CD14-positive monocyte (primary cell): ENCODE measurements at regions not wholly inside any gene's neighbourhood (a gene's known extent, or its start where the extent isn't known, plus 50 kb on each side); places are given as distances from the start of the nearest gene placed in this dataset.

Source experiments
- DNase-seq, 3 donors: peaks; one replicate each; pipeline ENCODE4 v3.0.0-alpha.2; 2011 to 2022
- H2AFZ ChIP-seq: 2 replicates; pipeline ENCODE4 v1.6.0; 2012; ENCODE audit warnings: mild to moderate bottlenecking, low read depth, low read length, inconsistent platforms; ENCODE audit not compliant: insufficient read depth, poor library complexity, severe bottlenecking
- H3K27ac ChIP-seq, 2 donors: 1 replicate in 1 of 2; 2 replicates in 1 of 2; pipeline ENCODE4 v1.5.1; 2012 to 2013; ENCODE audit warnings: low read length in 2 of 2, control low read depth in 1 of 2, inconsistent platforms in 1 of 2, low read depth in 1 of 2, mild to moderate bottlenecking in 1 of 2
- H3K27me3 ChIP-seq, 2 donors: one replicate each; pipeline versions ENCODE4 v1.6.0 to v1.6.1; 2011 to 2013; ENCODE audit warnings: low read length in 2 of 2; ENCODE audit not compliant: control insufficient read depth in 2 of 2, insufficient read depth in 2 of 2
- H3K36me3 ChIP-seq, 2 donors: replicated peaks in 1 of 2; 1 replicate in 1 of 2; 2 replicates in 1 of 2; pipeline versions ENCODE4 v1.5.1 to v1.6.1; 2012 to 2013; ENCODE audit warnings: low read length in 2 of 2, control low read depth in 1 of 2, inconsistent platforms in 1 of 2, mild to moderate bottlenecking in 1 of 2; ENCODE audit not compliant: insufficient read depth in 2 of 2, control insufficient read depth in 1 of 2
- H3K4me1 ChIP-seq, 2 donors: 1 replicate in 1 of 2; 2 replicates in 1 of 2; pipeline versions ENCODE4 v1.5.1 to v1.6.1; 2012 to 2013; ENCODE audit warnings: low read length in 2 of 2, control low read depth in 1 of 2, inconsistent platforms in 1 of 2, mild to moderate bottlenecking in 1 of 2, moderate library complexity in 1 of 2; ENCODE audit not compliant: insufficient read depth in 2 of 2, control insufficient read depth in 1 of 2
- H3K4me2 ChIP-seq: replicated peaks from 2 replicates; pipeline ENCODE3; 2012; ENCODE audit warnings: low read length, moderate library complexity, mild to moderate bottlenecking; ENCODE audit not compliant: poor library complexity, severe bottlenecking; ENCODE audit errors: extremely low read depth
- H3K4me3 ChIP-seq, 3 experiments: fragments of 200-600 bp in 1 of 3; sonication (generic) in 1 of 3; replicated peaks in 1 of 3; 1 replicate in 2 of 3; 2 replicates in 1 of 3; pipeline ENCODE4 v1.5.1; 2011 to 2013; ENCODE audit warnings: low read length in 3 of 3, mild to moderate bottlenecking in 3 of 3, control low read depth in 2 of 3, low read depth in 2 of 3, inconsistent platforms in 1 of 3, moderate library complexity in 1 of 3
- H3K79me2 ChIP-seq: 2 replicates; pipeline ENCODE4 v1.6.0; 2012; ENCODE audit warnings: mild to moderate bottlenecking, control low read depth, inconsistent platforms, low read length, moderate library complexity; ENCODE audit not compliant: insufficient read depth
- H3K9ac ChIP-seq: 2 replicates; pipeline ENCODE4 v1.6.0; 2017; ENCODE audit warnings: low read length, mild to moderate bottlenecking; ENCODE audit not compliant: insufficient read depth, poor library complexity, severe bottlenecking
- H3K9me3 ChIP-seq, 2 donors: replicated peaks in 1 of 2; 1 replicate in 1 of 2; 2 replicates in 1 of 2; pipeline versions ENCODE4 v1.5.1 to v1.6.1; 2012 to 2013; ENCODE audit warnings: low read length in 2 of 2, control low read depth in 1 of 2; ENCODE audit not compliant: control insufficient read depth in 1 of 2, insufficient read depth in 1 of 2
- H4K20me1 ChIP-seq: 2 replicates; pipeline ENCODE4 v1.6.0; 2012; ENCODE audit warnings: mild to moderate bottlenecking, low read length, control low read depth, moderate library complexity; ENCODE audit not compliant: insufficient read depth
- H3K27ac Mint-ChIP-seq, 7 donors: one replicate each; pipeline ENCODE4 v1.8.0; 2020; ENCODE audit warnings: mild to moderate bottlenecking in 7 of 7, mixed read lengths in 7 of 7, moderate library complexity in 6 of 7, inconsistent platforms in 2 of 7
- H3K27me3 Mint-ChIP-seq, 3 donors: one replicate each; pipeline ENCODE4 v1.8.0; 2021 to 2022; ENCODE audit warnings: low read depth in 3 of 3, mild to moderate bottlenecking in 3 of 3, mixed read lengths in 3 of 3, moderate library complexity in 3 of 3, inconsistent platforms in 1 of 3
- H3K36me3 Mint-ChIP-seq, 2 donors: one replicate each; pipeline ENCODE4 v1.8.0; 2020; ENCODE audit warnings: mixed read lengths in 2 of 2, inconsistent platforms in 1 of 2, mild to moderate bottlenecking in 1 of 2
- H3K4me1 Mint-ChIP-seq: one replicate; pipeline ENCODE4 v1.8.0; 2020; ENCODE audit warnings: mild to moderate bottlenecking, mixed read lengths
- H3K4me3 Mint-ChIP-seq, 2 donors: one replicate each; pipeline ENCODE4 v1.8.0; 2020; ENCODE audit warnings: mild to moderate bottlenecking in 2 of 2, mixed read lengths in 2 of 2, moderate library complexity in 1 of 2
- H3K9me3 Mint-ChIP-seq, 7 donors: one replicate each; pipeline ENCODE4 v1.8.0; 2020 to 2022; ENCODE audit warnings: mixed read lengths in 7 of 7, mild to moderate bottlenecking in 6 of 7, moderate library complexity in 6 of 7, inconsistent platforms in 2 of 7
- CTCF ChIP-seq: fragments of 200-600 bp; IDR thresholded peaks from one replicate; pipeline ENCODE4 v1.8.0; 2022; ENCODE audit warnings: antibody characterized with exemption, mild to moderate bottlenecking
- WGBS: methylation state at CpG from one replicate; pipeline ENCODE4 v1.1.5; 2013; ENCODE audit warnings: missing lambda C conversion rate; ENCODE audit not compliant: insufficient coverage; 5-methylcytosine and 5-hydroxymethylcytosine counted together
- intact Hi-C, 2 donors: fragments of 100-400 bp; cut with micrococcal nuclease; formaldehyde crosslinking; loops; one replicate each; pipeline versions ENCODE4 v1.15.0 to v1.15.1; 2023

GRCh38 chr13:50682966-50683365 lies 160.5 kb downstream of the DLEU7 start:
- peaks cover 0 to 2% of the 10 kb centered on the region in 2 donors for H3K27me3 ChIP-seq
- peaks cover 4 to 6% (median 5%) of the 10 kb centered on the region in 3 donors for H3K27me3 Mint-ChIP-seq
- H3K27ac ChIP-seq: no peak overlapping the region
- no peak overlapping the region for H3K4me3 ChIP-seq
- WGBS: 80% methylated on average over 1 of the region's 2 CpGs
- no peak overlapping the region for H3K27ac Mint-ChIP-seq
- TF ChIP-seq CTCF: no peak
- no peak overlapping the region for H3K4me2 ChIP-seq
- H3K36me3 Mint-ChIP-seq: peaks cover 0 to 1% of the 10 kb centered on the region in 2 donors
- H3K4me3 Mint-ChIP-seq: no peak overlapping the region
- intact Hi-C loops: no loop called here
- no peaks in the 10 kb centered on the region for H3K9me3 Mint-ChIP-seq
- no peak overlapping the region for H3K9ac ChIP-seq
- H3K9me3 ChIP-seq: no peaks in the 10 kb centered on the region
- H3K4me1 Mint-ChIP-seq: peaks cover 16% of the 10 kb centered on the region
- no peaks in the 10 kb centered on the region for H3K36me3 ChIP-seq
- H4K20me1 ChIP-seq: no peaks in the 10 kb centered on the region
- no peaks in the 10 kb centered on the region for H3K79me2 ChIP-seq
- H2AFZ ChIP-seq: no peak overlapping the region
- DNase-seq: no peak
- peaks cover 8 to 13% of the 10 kb centered on the region in 2 donors for H3K4me1 ChIP-seq

- DNase-seq: no peak
- Histone ChIP-seq H3K27me3 (peaks cover 0 to 2% of the 10 kb centered on the region in 2 donors), H3K4me1 (peaks cover 8 to 13% of the 10 kb centered on the region in 2 donors), H3K36me3 (no peaks in the 10 kb centered on the region), H3K9ac (no peak overlapping the region), H3K4me2 (no peak overlapping the region), H2AFZ (peak overlapping the region; percentile 14), H3K27ac (no peak overlapping the region), H3K79me2 (no peaks in the 10 kb centered on the region), H3K4me3 (no peak overlapping the region), H4K20me1 (no peaks in the 10 kb centered on the region), H3K9me3 (no peaks in the 10 kb centered on the region)
- Mint-ChIP-seq H3K4me1 (peaks cover 16% of the 10 kb centered on the region), H3K4me3 (peak overlapping the region in 1 of 2 donors; percentile 31), H3K36me3 (peaks cover 0 to 1% of the 10 kb centered on the region in 2 donors), H3K27ac (peak overlapping the region in 2 of 7 donors; percentile 15 to 76), H3K9me3 (no peaks in the 10 kb centered on the region), H3K27me3 (peaks cover 4 to 5% (median 5%) of the 10 kb centered on the region in 3 donors)
- WGBS: no CpG with 5 or more reads among the region's 3 CpGs
- TF ChIP-seq CTCF: no peak
- intact Hi-C loops: no loop called here
Observed at GRCh38 chr13:50684366-50684765, 159.1 kb downstream of the DLEU7 start.
